GM12878 (cell line): ENCODE measurements at regions not wholly inside any gene's neighbourhood (a gene's known extent, or its start where the extent isn't known, plus 50 kb on each side); places are given as distances from the start of the nearest gene placed in this dataset.

Experiments
- BCL3 ChIP-seq: IDR thresholded peaks from 2 replicates; pipeline ENCODE4 v1.6.1; 2011; ENCODE audit warnings: borderline replicate concordance, low read depth, mild to moderate bottlenecking, moderate library complexity, low read length; ENCODE audit not compliant: insufficient read depth, poor library complexity, severe bottlenecking
- CTCF ChIP-seq, 3 experiments: IDR thresholded peaks in 2 of 3; conservative IDR thresholded peaks in 1 of 3; 2 replicates each; pipeline ENCODE4 v1.5.1; 2011; ENCODE audit warnings: low read depth in 3 of 3, low read length in 3 of 3, mild to moderate bottlenecking in 3 of 3, control low read depth in 2 of 3, moderate library complexity in 2 of 3, inconsistent platforms in 1 of 3, mixed read lengths in 1 of 3; ENCODE audit not compliant: control insufficient read depth in 2 of 3, insufficient read depth in 1 of 3; ENCODE audit errors: extremely low read depth in 1 of 3
- ELK1 ChIP-seq: IDR thresholded peaks from 2 replicates; pipeline ENCODE4 v1.6.1; 2012; ENCODE audit warnings: low read depth, low read length, improper control_type of control experiment
- MAX ChIP-seq: IDR thresholded peaks from 2 replicates; pipeline ENCODE4 v1.6.1; 2012; ENCODE audit warnings: low read depth, low read length, improper control_type of control experiment
- MTA2 ChIP-seq: fragments of 450-650 bp; IDR thresholded peaks from 2 replicates; pipeline ENCODE4 v1.6.1; 2016; ENCODE audit warnings: low read depth, mild to moderate bottlenecking, moderate library complexity
- MYB ChIP-seq: fragments of 150-350 bp; IDR thresholded peaks from 2 replicates; pipeline ENCODE4 v1.6.1; 2014; ENCODE audit warnings: mild to moderate bottlenecking, low read depth, low read length, borderline replicate concordance
- PRDM15 ChIP-seq: fragments of 450-650 bp; formaldehyde crosslinking; IDR thresholded peaks from 2 replicates; pipeline ENCODE4 v1.4.0; 2020; ENCODE audit warnings: mild to moderate bottlenecking, moderate library complexity
- RELA ChIP-seq: fragments of 450-650 bp; IDR thresholded peaks from 2 replicates; pipeline ENCODE4 v1.8.0; 2014; ENCODE audit warnings: borderline replicate concordance; ENCODE audit not compliant: partially characterized antibody
- SKIL ChIP-seq: fragments of 450-650 bp; IDR thresholded peaks from 2 replicates; pipeline ENCODE4 v1.6.1; 2017; ENCODE audit warnings: mild to moderate bottlenecking, low read depth, inconsistent platforms; ENCODE audit not compliant: poor library complexity, severe bottlenecking
- SUPT20H ChIP-seq: IDR thresholded peaks from 2 replicates; pipeline ENCODE4 v1.6.1; 2011; ENCODE audit warnings: low read depth, mild to moderate bottlenecking, low read length, moderate library complexity, borderline replicate concordance; ENCODE audit not compliant: control insufficient read depth

- TF ChIP-seq CTCF (IDR thresholded peaks at IDR 0.05 in 2 of 3, conservative IDR thresholded peaks at IDR 0.05 in 1 of 3; ENCODE audit: control insufficient read depth in 2 of 3, extremely low read depth in 1 of 3, insufficient read depth in 1 of 3, low read depth in 3 of 3, low read length in 3 of 3) (no peak), ELK1 (no peak), SUPT20H (no peak), MYB (no peak), BCL3 (no peak), SKIL (no peak), PRDM15 (no peak), RELA (no peak), MTA2 (no peak), MAX (no peak)
Measured at GRCh38 chr13:99812625-99813024, 158.9 kb downstream of the ZIC5 start (continued).
